Immature natural killer cell (primary cell): ENCODE measurements at regions not wholly inside any gene's neighbourhood (a gene's known extent, or its start where the extent isn't known, plus 50 kb on each side); places are given as distances from the start of the nearest gene placed in this dataset.
"Not testable (repeated sequence)": the region's sequence is repeated elsewhere in the genome, so short reads cannot be mapped to it uniquely, and the experiment has no call there.

Experiments used
- DNase-seq, 3 donors: peaks; one replicate each; pipeline ENCODE4 v3.0.0; 2022; ENCODE audit warnings: mixed read lengths in 1 of 3
- H3K27ac Mint-ChIP-seq, 6 donors: one replicate each; pipeline ENCODE4 v1.8.0; 2020; ENCODE audit warnings: mixed read lengths in 6 of 6, mild to moderate bottlenecking in 5 of 6, inconsistent platforms in 4 of 6, moderate library complexity in 3 of 6
- H3K27me3 Mint-ChIP-seq, 3 donors: one replicate each; pipeline ENCODE4 v1.8.0; 2020 to 2021; ENCODE audit warnings: low read depth in 3 of 3, mild to moderate bottlenecking in 3 of 3, mixed read lengths in 3 of 3, moderate library complexity in 3 of 3, inconsistent platforms in 1 of 3
- H3K36me3 Mint-ChIP-seq, 3 donors: one replicate each; pipeline ENCODE4 v1.8.0; 2020; ENCODE audit warnings: mixed read lengths in 3 of 3, inconsistent platforms in 2 of 3, mild to moderate bottlenecking in 2 of 3
- H3K4me1 Mint-ChIP-seq, 2 donors: one replicate each; pipeline ENCODE4 v1.8.0; 2020; ENCODE audit warnings: inconsistent platforms in 2 of 2, mild to moderate bottlenecking in 2 of 2, mixed read lengths in 2 of 2, moderate library complexity in 1 of 2
- H3K4me3 Mint-ChIP-seq, 5 donors: one replicate each; pipeline ENCODE4 v1.8.0; 2020; ENCODE audit warnings: mild to moderate bottlenecking in 5 of 5, mixed read lengths in 5 of 5, inconsistent platforms in 3 of 5, moderate library complexity in 3 of 5
- H3K9me3 Mint-ChIP-seq, 6 donors: one replicate each; pipeline ENCODE4 v1.8.0; 2020; ENCODE audit warnings: mild to moderate bottlenecking in 6 of 6, mixed read lengths in 6 of 6, inconsistent platforms in 4 of 6, moderate library complexity in 3 of 6

DNA sequence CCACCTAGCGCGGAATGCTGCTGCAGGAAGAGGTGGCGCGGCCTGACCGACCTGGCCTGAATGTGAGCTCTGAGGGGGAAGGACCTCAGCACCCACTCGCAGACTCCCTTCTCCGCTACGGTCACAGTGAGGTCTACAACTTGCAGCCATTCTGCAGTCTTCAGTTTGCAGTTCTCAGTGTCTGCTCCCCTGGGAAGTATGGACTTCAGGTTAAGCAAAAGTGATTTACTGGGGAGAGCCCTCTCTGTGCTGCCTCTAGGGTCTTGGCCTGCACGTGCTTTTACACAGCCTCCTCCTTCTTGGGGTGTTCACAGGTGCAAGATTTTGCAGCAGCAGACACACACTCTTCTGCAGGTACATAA, 296.0 kb downstream of the OMA1 start:
- H3K4me3 Mint-ChIP-seq = peak overlapping the region in 2 of 5 donors; percentile 30 to 76
- no peak overlapping the region for H3K27ac Mint-ChIP-seq
- H3K36me3 Mint-ChIP-seq = peaks cover 0 to 5% (median 3%) of the 10 kb centered on the region in 3 donors
- no peak for DNase-seq
- peaks cover 0 to 5% (median 1%) of the 10 kb centered on the region in 6 donors for H3K9me3 Mint-ChIP-seq
- H3K27me3 Mint-ChIP-seq = peaks cover 6 to 16% (median 8%) of the 10 kb centered on the region in 3 donors
- peaks cover 0 to 16% of the 10 kb centered on the region in 2 donors for H3K4me1 Mint-ChIP-seq

- H3K4me3 Mint-ChIP-seq = peak overlapping the region; percentile 48 to 76 (median 67)
- no peaks in the 10 kb centered on the region for H3K9me3 Mint-ChIP-seq
Observed at GRCh38 chr1:58249737-58250586, 296.6 kb downstream of the OMA1 start.

GRCh38 chr1:58249388-58249736, 297.2 kb downstream of the OMA1 start:
- DNase-seq = no peak
- H3K36me3 Mint-ChIP-seq = peaks cover 0 to 5% (median 0%) of the 10 kb centered on the region in 3 donors
- no peaks in the 10 kb centered on the region for H3K9me3 Mint-ChIP-seq
- no peak overlapping the region for H3K27ac Mint-ChIP-seq
- peaks cover 6 to 12% (median 6%) of the 10 kb centered on the region in 3 donors for H3K27me3 Mint-ChIP-seq
- peaks cover 0 to 16% of the 10 kb centered on the region in 2 donors for H3K4me1 Mint-ChIP-seq
- peak overlapping the region in 4 of 5 donors; percentile 45 to 72 (median 67) for H3K4me3 Mint-ChIP-seq

More at GRCh38 chr1:58249737-58250586, 296.6 kb downstream of the OMA1 start:
- Mint-ChIP-seq H3K4me1 (peaks cover 0 to 16% of the 10 kb centered on the region in 2 donors), H3K27me3 (peaks cover 6 to 12% (median 6%) of the 10 kb centered on the region in 3 donors), H3K27ac (no peak overlapping the region), H3K36me3 (peaks cover 0 to 5% (median 0%) of the 10 kb centered on the region in 3 donors)
- peak in 1 of 3 donors; percentile 15 for DNase-seq

GRCh38 chr1:58248791-58249190, 297.7 kb downstream of the OMA1 start:
- DNase-seq = no peak
- peak overlapping the region in 4 of 5 donors; percentile 45 to 72 (median 67) for H3K4me3 Mint-ChIP-seq
- H3K36me3 Mint-ChIP-seq = peaks cover 0 to 5% (median 0%) of the 10 kb centered on the region in 3 donors
- peaks cover 0 to 16% of the 10 kb centered on the region in 2 donors for H3K4me1 Mint-ChIP-seq
- H3K27ac Mint-ChIP-seq = no peak overlapping the region
- H3K9me3 Mint-ChIP-seq = no peaks in the 10 kb centered on the region
- peaks cover 6 to 12% (median 7%) of the 10 kb centered on the region in 3 donors for H3K27me3 Mint-ChIP-seq

- DNase-seq = no peak
- Mint-ChIP-seq H3K4me3 (no peak overlapping the region), H3K27me3 (peaks cover 6 to 12% (median 8%) of the 10 kb centered on the region in 3 donors), H3K36me3 (peaks cover 0 to 5% (median 0%) of the 10 kb centered on the region in 3 donors), H3K27ac (no peak overlapping the region), H3K4me1 (peaks cover 0 to 16% of the 10 kb centered on the region in 2 donors), H3K9me3 (no peaks in the 10 kb centered on the region)
Observed at GRCh38 chr1:58248072-58248471, 298.5 kb downstream of the OMA1 start.

DNA sequence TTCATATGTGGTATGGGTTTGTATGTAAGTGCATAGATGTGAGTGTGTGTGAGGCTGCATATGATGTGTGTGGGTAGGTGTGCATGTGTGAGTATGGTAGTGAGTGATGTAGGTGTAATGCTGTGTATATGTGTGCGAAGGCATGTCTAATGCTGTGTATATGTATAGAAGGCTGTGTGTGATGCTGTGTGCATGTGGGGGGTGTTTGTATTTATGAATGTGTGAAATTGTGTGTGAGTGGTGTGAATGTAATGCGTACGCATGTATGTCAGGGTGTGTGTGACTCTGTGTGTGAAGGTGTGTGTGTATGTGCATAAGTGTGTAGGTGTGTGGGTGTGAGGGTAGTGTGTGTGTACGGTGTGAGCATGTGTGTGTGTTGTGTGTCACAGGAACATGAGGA, 300.0 kb downstream of the OMA1 start:
- no peak for DNase-seq
- Mint-ChIP-seq H3K9me3 (no peaks in the 10 kb centered on the region), H3K36me3 (peaks cover 0 to 4% (median 0%) of the 10 kb centered on the region in 3 donors), H3K4me1 (peaks cover 0 to 16% of the 10 kb centered on the region in 2 donors), H3K27ac (no peak overlapping the region), H3K27me3 (peaks cover 6 to 12% (median 8%) of the 10 kb centered on the region in 3 donors), H3K4me3 (peak overlapping the region in 1 of 5 donors; percentile 18)

GRCh38 chr1:58244872-58245271, 301.7 kb downstream of the OMA1 start:
- H3K9me3 Mint-ChIP-seq = no peaks in the 10 kb centered on the region
- peaks cover 6 to 12% (median 8%) of the 10 kb centered on the region in 3 donors for H3K27me3 Mint-ChIP-seq
- peaks cover 0 to 11% of the 10 kb centered on the region in 2 donors for H3K4me1 Mint-ChIP-seq
- no peak overlapping the region for H3K27ac Mint-ChIP-seq
- H3K36me3 Mint-ChIP-seq = no peaks in the 10 kb centered on the region
- no peak for DNase-seq
- no peak overlapping the region for H3K4me3 Mint-ChIP-seq

GRCh38 chr1:58238846-58239245, 307.7 kb downstream of the OMA1 start:
- Mint-ChIP-seq H3K4me3 (no peak overlapping the region), H3K27me3 (peaks cover 0 to 2% (median 2%) of the 10 kb centered on the region in 3 donors), H3K27ac (no peak overlapping the region), H3K9me3 (no peaks in the 10 kb centered on the region), H3K4me1 (no peaks in the 10 kb centered on the region), H3K36me3 (no peaks in the 10 kb centered on the region)
- DNase-seq = no peak

DNA sequence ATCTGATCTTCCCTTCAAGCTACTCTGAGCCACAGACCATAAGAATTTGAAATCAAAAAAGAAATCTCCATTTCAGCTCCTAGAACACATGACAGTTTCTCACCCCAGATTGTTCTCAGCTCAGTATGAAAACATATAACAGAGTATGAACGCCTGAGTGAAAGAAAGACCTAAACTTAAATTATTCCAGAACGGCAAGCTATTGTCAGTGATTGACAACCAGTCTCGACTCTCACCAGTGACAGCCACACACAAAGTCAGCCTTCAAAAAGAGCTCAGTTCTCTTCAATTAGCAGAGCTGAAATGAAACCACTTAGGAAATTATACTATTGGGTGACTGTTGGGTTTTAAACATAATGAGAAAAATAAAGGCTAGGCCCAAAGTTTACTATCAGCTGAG, 312.8 kb downstream of the OMA1 start:
- Mint-ChIP-seq H3K36me3 (no peaks in the 10 kb centered on the region), H3K27ac (no peak overlapping the region), H3K4me1 (no peaks in the 10 kb centered on the region)

GRCh38 chr1:58231204-58231603, 315.3 kb downstream of the OMA1 start:
- Mint-ChIP-seq H3K27ac (no peak overlapping the region), H3K9me3 (no peaks in the 10 kb centered on the region), H3K4me1 (no peaks in the 10 kb centered on the region), H3K4me3 (no peak overlapping the region), H3K36me3 (no peaks in the 10 kb centered on the region), H3K27me3 (no peaks in the 10 kb centered on the region)
- DNase-seq = no peak

More for the DNA sequence above, 312.8 kb downstream of the OMA1 start:
- H3K9me3 Mint-ChIP-seq = no peaks in the 10 kb centered on the region
- no peak overlapping the region for H3K4me3 Mint-ChIP-seq
- no peak for DNase-seq
- peaks cover 0 to 2% (median 0%) of the 10 kb centered on the region in 3 donors for H3K27me3 Mint-ChIP-seq

- Mint-ChIP-seq H3K27me3 (no peaks in the 10 kb centered on the region), H3K4me1 (no peaks in the 10 kb centered on the region), H3K4me3 (no peak overlapping the region), H3K9me3 (no peaks in the 10 kb centered on the region), H3K36me3 (no peaks in the 10 kb centered on the region), H3K27ac (no peak overlapping the region)
- DNase-seq = no peak
Observed at GRCh38 chr1:58227604-58228003, 318.9 kb downstream of the OMA1 start.

DNA sequence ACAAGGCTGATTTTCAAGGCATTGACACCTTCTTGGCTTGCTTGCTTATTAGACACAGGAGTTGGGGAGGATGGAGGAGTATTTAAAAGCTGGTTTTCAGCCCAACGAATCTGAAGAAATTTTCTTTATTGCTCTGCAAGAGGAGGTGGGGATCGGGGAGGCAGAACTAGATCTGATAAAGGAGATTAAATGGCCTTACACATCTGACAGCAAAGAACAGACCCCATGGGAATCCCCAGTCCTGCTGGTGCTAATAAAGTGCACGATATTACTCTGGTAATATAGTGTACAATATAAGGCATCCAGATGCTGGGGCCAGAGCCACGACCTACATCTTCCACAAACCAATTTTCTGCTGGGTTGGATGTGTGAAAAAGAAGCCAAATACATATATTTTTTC, 323.0 kb downstream of the OMA1 start:
- Mint-ChIP-seq H3K9me3 (no peaks in the 10 kb centered on the region), H3K27me3 (peaks cover 0 to 3% (median 0%) of the 10 kb centered on the region in 3 donors), H3K27ac (no peak overlapping the region), H3K4me3 (no peak overlapping the region), H3K36me3 (no peaks in the 10 kb centered on the region), H3K4me1 (no peaks in the 10 kb centered on the region)
- no peak for DNase-seq

GRCh38 chr1:58220836-58221472, 325.6 kb downstream of the OMA1 start:
- Mint-ChIP-seq H3K27ac (no peak overlapping the region), H3K9me3 (no peaks in the 10 kb centered on the region), H3K4me3 (no peak overlapping the region), H3K36me3 (no peaks in the 10 kb centered on the region), H3K4me1 (no peaks in the 10 kb centered on the region), H3K27me3 (peaks cover 0 to 3% (median 0%) of the 10 kb centered on the region in 3 donors)
- no peak for DNase-seq

GRCh38 chr1:58216169-58216568, 330.4 kb downstream of the OMA1 start:
- H3K4me1 Mint-ChIP-seq, H3K36me3 Mint-ChIP-seq, H3K4me3 Mint-ChIP-seq, H3K27ac Mint-ChIP-seq, H3K27me3 Mint-ChIP-seq, H3K9me3 Mint-ChIP-seq, DNase-seq: not testable (repeated sequence)
